ENCODE measurements at regions not wholly inside any gene's neighbourhood (a gene's known extent, or its start where the extent isn't known, plus 50 kb on each side); places are given as distances from the start of the nearest gene placed in this dataset.

DNA sequence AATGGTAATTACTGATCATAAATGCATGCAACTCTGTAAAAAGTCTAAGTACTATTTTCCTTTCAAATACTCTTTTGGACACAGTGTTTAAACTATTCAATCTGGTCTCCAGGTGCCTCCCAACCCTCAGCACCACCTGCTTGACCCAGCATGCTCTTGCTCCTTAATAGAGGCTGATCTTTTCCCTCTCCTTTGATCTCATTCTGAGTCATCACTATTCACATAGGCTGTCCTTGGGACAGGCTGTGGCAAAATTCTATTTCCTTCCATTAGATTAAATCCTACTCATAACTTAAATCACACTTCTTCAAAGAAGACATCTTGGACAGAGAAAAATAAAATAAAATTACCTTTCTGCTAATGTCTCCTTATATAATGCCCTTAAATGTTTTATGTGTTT, 199.4 kb upstream of the ST8SIA4 start:
- Histone ChIP-seq H3K4me3 (replicated peaks in 1 of 3; ENCODE audit: insufficient read depth in 1 of 3, low read depth in 2 of 3, low read length in 3 of 3) (no peak overlapping the region), H4K20me1 (ENCODE audit: insufficient read depth, low read length) (no peaks in the 10 kb centered on the region), H3K79me2 (ENCODE audit: insufficient read depth, low read length) (no peaks in the 10 kb centered on the region), H3K4me1 (ENCODE audit: insufficient read depth, low read length) (no peaks in the 10 kb centered on the region), H3K27ac (ENCODE audit: extremely low read length, insufficient read depth, low read length) (no peak overlapping the region), H3K4me2 (ENCODE audit: low read depth, low read length) (no peak overlapping the region), H2AFZ (ENCODE audit: low read length) (no peak overlapping the region), H3K27me3 (ENCODE audit: control insufficient read depth in 1 of 2, insufficient read depth in 2 of 2, low read length in 2 of 2) (no peaks in the 10 kb centered on the region; a peak in 1 of 5 replicates), H3K36me3 (replicated peaks in 1 of 2; ENCODE audit: control insufficient read depth in 1 of 2, insufficient read depth in 2 of 2, low read length in 2 of 2) (no peaks in the 10 kb centered on the region), H3K9ac (ENCODE audit: insufficient read depth, low read depth, low read length) (no peak overlapping the region), H3K9me3 (ENCODE audit: low read length) (no peaks in the 10 kb centered on the region)
- ATAC-seq = no peak; the same call in 2 of the 3 replicates
- peak; percentile 25 for DNase-seq (ENCODE audit: low spot score)
- in situ Hi-C loops (cut with HindIII; ENCODE audit: extremely low pct_ligation_motif_present, low pct_unique_long_range_greater_than_20kb) = no loop called here
- BruUV-seq (replicated peaks) = no TSS peak
- intact Hi-C loops (cut with micrococcal nuclease; ENCODE audit: unreplicated experiment) = no loop called here
- CTCF ChIA-PET (ENCODE audit: low intra/inter-chr PET ratio, low total read pairs) = no interaction called here
- FAIRE-seq = no peak
- TF ChIP-seq REL (CRISPR knock-in tag; conservative IDR thresholded peaks at IDR 0.05) (no peak), ZNF549 (CRISPR knock-in tag; IDR thresholded peaks at IDR 0.05) (no peak), TCF7 (IDR thresholded peaks at IDR 0.05; ENCODE audit: low read depth) (0 out of 2 replicates have a peak, but pooled peaks have one; percentile 22), ZNF652 (CRISPR knock-in tag; IDR thresholded peaks at IDR 0.05; ENCODE audit: borderline replicate concordance, low read depth) (no peak), IRF2 (CRISPR knock-in tag; IDR thresholded peaks at IDR 0.05) (no peak), FOSL2 (CRISPR knock-in tag; IDR thresholded peaks at IDR 0.05) (peak; percentile 73), SETDB1 (CRISPR knock-in tag; IDR thresholded peaks at IDR 0.05; ENCODE audit: borderline replicate concordance) (no peak), ZNF17 (CRISPR knock-in tag; IDR thresholded peaks at IDR 0.05) (no peak)
- TF ChIP-seq, protein P1, sequence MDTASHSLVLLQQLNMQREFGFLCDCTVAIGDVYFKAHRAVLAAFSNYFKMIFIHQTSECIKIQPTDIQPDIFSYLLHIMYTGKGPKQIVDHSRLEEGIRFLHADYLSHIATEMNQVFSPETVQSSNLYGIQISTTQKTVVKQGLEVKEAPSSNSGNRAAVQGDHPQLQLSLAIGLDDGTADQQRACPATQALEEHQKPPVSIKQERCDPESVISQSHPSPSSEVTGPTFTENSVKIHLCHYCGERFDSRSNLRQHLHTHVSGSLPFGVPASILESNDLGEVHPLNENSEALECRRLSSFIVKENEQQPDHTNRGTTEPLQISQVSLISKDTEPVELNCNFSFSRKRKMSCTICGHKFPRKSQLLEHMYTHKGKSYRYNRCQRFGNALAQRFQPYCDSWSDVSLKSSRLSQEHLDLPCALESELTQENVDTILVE (CRISPR knock-in tag; IDR thresholded peaks at IDR 0.05) = no peak
- POLR2A ChIA-PET = no interaction called here

DNA sequence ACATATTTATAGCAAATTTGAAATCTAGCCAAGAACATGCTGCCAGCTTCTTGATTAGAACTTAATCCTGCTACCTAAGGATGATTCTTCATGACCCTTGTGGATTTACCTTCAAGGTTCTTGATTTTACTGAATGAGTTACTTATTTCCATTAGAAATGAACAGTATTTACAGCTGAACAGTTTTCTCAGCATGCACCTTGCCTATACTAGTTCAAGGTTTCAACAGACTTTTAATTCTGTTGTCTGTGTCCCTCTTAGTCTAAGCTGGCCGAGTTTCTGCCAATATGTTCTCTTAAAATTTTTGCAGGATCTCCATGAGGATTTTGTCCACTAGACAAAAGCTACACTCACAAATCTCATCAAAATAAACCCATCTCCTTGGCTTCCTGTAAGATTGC, 188.8 kb upstream of the ST8SIA4 start:
- Histone ChIP-seq H3K4me3 (replicated peaks in 1 of 3; ENCODE audit: insufficient read depth in 1 of 3, low read depth in 2 of 3, low read length in 3 of 3) (no peak overlapping the region), H3K9me3 (ENCODE audit: low read length) (no peaks in the 10 kb centered on the region), H2AFZ (ENCODE audit: low read length) (no peak overlapping the region), H3K27ac (ENCODE audit: extremely low read length, insufficient read depth, low read length) (no peak overlapping the region), H3K4me1 (ENCODE audit: insufficient read depth, low read length) (no peaks in the 10 kb centered on the region), H3K27me3 (ENCODE audit: control insufficient read depth in 1 of 2, insufficient read depth in 2 of 2, low read length in 2 of 2) (no peaks in the 10 kb centered on the region), H4K20me1 (ENCODE audit: insufficient read depth, low read length) (no peaks in the 10 kb centered on the region), H3K9ac (ENCODE audit: insufficient read depth, low read depth, low read length) (no peak overlapping the region), H3K79me2 (ENCODE audit: insufficient read depth, low read length) (no peaks in the 10 kb centered on the region), H3K36me3 (replicated peaks in 1 of 2; ENCODE audit: control insufficient read depth in 1 of 2, insufficient read depth in 2 of 2, low read length in 2 of 2) (no peaks in the 10 kb centered on the region), H3K4me2 (ENCODE audit: low read depth, low read length) (no peak overlapping the region)
- ATAC-seq = no peak
- intact Hi-C loops (cut with micrococcal nuclease; ENCODE audit: unreplicated experiment) = no loop called here
- FAIRE-seq = no peak
- in situ Hi-C loops (cut with HindIII; ENCODE audit: extremely low pct_ligation_motif_present, low pct_unique_long_range_greater_than_20kb) = no loop called here
- CTCF ChIA-PET (ENCODE audit: low intra/inter-chr PET ratio, low total read pairs) = no interaction called here
- POLR2A ChIA-PET = no interaction called here
- BruUV-seq (replicated peaks) = no TSS peak
- WGBS (ENCODE audit: low lambda C conversion rate) = 0% methylated on average over 1 of the region's 1 CpG
- TF ChIP-seq CHCHD3 (CRISPR knock-in tag; IDR thresholded peaks at IDR 0.05) (no peak), ZC3H4 (CRISPR knock-in tag; IDR thresholded peaks at IDR 0.05; ENCODE audit: borderline replicate concordance) (no peak), KLF12 (CRISPR knock-in tag; IDR thresholded peaks at IDR 0.05; ENCODE audit: borderline replicate concordance) (no peak), ELF3 (CRISPR knock-in tag; IDR thresholded peaks at IDR 0.05) (no peak), ZNF703 (CRISPR knock-in tag; IDR thresholded peaks at IDR 0.05; ENCODE audit: borderline replicate concordance) (no peak), NR2F2 (IDR thresholded peaks at IDR 0.05; ENCODE audit: borderline replicate concordance, low read depth) (no peak), HNRNPK (IDR thresholded peaks at IDR 0.05; ENCODE audit: low read depth, low read length, poor library complexity, severe bottlenecking) (no peak)
- TF ChIP-seq, protein P2, sequence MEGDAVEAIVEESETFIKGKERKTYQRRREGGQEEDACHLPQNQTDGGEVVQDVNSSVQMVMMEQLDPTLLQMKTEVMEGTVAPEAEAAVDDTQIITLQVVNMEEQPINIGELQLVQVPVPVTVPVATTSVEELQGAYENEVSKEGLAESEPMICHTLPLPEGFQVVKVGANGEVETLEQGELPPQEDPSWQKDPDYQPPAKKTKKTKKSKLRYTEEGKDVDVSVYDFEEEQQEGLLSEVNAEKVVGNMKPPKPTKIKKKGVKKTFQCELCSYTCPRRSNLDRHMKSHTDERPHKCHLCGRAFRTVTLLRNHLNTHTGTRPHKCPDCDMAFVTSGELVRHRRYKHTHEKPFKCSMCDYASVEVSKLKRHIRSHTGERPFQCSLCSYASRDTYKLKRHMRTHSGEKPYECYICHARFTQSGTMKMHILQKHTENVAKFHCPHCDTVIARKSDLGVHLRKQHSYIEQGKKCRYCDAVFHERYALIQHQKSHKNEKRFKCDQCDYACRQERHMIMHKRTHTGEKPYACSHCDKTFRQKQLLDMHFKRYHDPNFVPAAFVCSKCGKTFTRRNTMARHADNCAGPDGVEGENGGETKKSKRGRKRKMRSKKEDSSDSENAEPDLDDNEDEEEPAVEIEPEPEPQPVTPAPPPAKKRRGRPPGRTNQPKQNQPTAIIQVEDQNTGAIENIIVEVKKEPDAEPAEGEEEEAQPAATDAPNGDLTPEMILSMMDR (CRISPR knock-in tag; IDR thresholded peaks at IDR 0.05) = no peak
- no peak for DNase-seq (ENCODE audit: low spot score)
